ENCODE measurements at regions not wholly inside any gene's neighbourhood (a gene's known extent, or its start where the extent isn't known, plus 50 kb on each side); places are given as distances from the start of the nearest gene placed in this dataset.
"Not testable (repeated sequence)": the region's sequence is repeated elsewhere in the genome, so short reads cannot be mapped to it uniquely, and the experiment has no call there.

DNA sequence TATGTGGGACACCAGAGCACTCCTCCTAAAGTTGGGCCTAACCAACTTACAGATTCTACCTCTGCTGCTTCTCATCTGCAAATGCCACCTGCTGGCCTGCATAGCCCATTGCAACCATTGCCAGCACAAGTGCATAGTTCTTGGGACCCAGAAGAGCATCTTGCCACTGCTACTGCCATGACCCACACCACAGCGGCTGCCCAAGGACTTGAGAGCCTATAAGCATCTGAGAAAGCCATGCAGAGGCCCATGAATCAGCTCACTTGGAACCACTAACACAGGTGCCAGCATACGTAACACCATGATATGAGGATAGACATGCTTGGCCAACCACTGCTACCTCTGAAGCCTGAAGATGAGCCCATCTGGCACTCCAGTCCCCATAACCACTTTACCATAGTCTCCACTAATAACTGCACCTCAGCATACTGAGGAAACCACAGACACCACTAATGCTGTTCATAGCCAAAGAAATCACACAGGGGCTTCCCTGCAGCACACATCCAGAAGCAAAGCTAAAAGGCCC is 258.1 kb upstream of the AGTR2 start:
- Histone ChIP-seq H3K4me1 (no peaks in the 10 kb centered on the region), H3K27me3 (no peaks in the 10 kb centered on the region), H3K36me3 (no peaks in the 10 kb centered on the region), H3K27ac (no peak overlapping the region), H3K4me3 (replicated peaks in 1 of 3) (no peak overlapping the region), H3K9me3 (no peaks in the 10 kb centered on the region)
- 90% methylated on average over 2 of the region's 2 CpGs; no CpG with 5 or more reads in 1 of the 2 donors for WGBS, 2 donors
- intact Hi-C loops (cut with DNase I): no loop called here
- DNase-seq: no peak
- TF ChIP-seq, protein P1, sequence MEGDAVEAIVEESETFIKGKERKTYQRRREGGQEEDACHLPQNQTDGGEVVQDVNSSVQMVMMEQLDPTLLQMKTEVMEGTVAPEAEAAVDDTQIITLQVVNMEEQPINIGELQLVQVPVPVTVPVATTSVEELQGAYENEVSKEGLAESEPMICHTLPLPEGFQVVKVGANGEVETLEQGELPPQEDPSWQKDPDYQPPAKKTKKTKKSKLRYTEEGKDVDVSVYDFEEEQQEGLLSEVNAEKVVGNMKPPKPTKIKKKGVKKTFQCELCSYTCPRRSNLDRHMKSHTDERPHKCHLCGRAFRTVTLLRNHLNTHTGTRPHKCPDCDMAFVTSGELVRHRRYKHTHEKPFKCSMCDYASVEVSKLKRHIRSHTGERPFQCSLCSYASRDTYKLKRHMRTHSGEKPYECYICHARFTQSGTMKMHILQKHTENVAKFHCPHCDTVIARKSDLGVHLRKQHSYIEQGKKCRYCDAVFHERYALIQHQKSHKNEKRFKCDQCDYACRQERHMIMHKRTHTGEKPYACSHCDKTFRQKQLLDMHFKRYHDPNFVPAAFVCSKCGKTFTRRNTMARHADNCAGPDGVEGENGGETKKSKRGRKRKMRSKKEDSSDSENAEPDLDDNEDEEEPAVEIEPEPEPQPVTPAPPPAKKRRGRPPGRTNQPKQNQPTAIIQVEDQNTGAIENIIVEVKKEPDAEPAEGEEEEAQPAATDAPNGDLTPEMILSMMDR (IDR thresholded peaks at IDR 0.05): peak in 2 of 6 experiments; percentile 5 to 11
- TF ChIP-seq POLR2A (IDR thresholded peaks at IDR 0.05): no peak

DNA sequence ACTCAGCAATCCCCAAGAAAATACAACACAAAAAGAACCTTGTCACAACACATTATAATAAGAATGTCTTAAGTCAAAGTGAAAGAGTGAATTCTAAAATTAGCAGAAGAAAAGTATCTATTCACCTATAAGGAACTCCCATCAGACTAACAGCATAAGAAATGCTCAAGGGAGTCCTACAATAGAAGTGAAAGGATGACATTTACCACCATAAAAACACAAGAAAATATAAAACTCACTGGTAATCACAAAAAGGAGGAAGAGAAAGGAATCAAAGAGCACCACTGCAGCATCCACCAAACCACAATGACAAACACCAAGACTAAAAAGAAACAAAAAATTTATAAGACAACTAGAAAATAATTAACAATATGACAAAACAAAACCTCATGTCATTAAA is 257.0 kb upstream of the AGTR2 start:
- intact Hi-C loops (cut with DNase I): no loop called here
- no peak overlapping the region for H3K4me3 ChIP-seq (replicated peaks in 1 of 3)
- no peak overlapping the region for H3K27ac ChIP-seq
- H3K9me3 ChIP-seq: no peaks in the 10 kb centered on the region
- H3K27me3 ChIP-seq: no peaks in the 10 kb centered on the region
- H3K36me3 ChIP-seq: no peaks in the 10 kb centered on the region
- TF ChIP-seq, protein P1 (IDR thresholded peaks at IDR 0.05): no peak
- no peak for TF ChIP-seq POLR2A (IDR thresholded peaks at IDR 0.05)
- no peak for DNase-seq
- no peaks in the 10 kb centered on the region for H3K4me1 ChIP-seq

DNA sequence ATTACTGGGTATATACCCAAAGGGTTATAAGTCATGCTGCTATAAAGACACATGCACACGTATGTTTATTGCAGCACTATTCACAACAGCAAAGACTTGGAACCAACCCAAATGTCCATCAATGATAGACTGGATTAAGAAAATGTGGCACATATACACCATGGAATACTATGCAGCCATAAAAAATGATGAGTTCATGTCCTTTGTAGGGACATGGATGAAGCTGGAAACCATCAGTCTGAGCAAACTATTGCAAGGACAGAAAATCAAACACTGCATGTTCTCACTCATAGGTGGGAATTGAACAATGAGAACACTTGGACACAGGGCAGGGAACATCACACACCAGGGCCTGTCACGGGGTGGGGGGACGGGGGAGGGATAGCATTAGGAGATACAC is 254.9 kb upstream of the AGTR2 start:
- H3K9me3 ChIP-seq; H3K4me3 ChIP-seq (replicated peaks in 1 of 3); DNase-seq; H3K36me3 ChIP-seq; intact Hi-C loops (cut with DNase I); H3K27me3 ChIP-seq; H3K4me1 ChIP-seq; H3K27ac ChIP-seq: not testable (repeated sequence)
- WGBS, 2 donors: 84 to 93% methylated on average over 3 of the region's 3 CpGs

DNA sequence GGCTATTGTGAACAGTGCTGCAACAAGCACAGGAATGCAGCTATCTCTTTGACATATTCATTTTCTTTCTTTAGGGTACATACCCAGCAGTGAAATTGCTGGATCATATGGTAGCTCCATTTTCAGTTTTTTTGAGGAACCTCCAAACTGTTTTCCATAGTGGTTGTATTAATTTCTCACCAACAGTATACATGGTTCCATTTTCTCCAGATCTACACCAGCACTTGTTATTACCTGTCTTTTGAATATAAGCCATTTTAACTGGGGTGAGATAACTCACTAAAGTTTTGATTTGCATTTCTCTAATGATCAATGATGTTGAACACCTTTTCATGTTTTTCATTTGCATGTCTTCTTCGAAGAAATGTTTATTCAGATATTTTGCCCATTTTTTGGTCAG is 241.1 kb upstream of the AGTR2 start:
- no peak for TF ChIP-seq POLR2A (IDR thresholded peaks at IDR 0.05)
- TF ChIP-seq, protein P1 (IDR thresholded peaks at IDR 0.05): no peak
- no peaks in the 10 kb centered on the region for H3K27me3 ChIP-seq
- no peaks in the 10 kb centered on the region for H3K9me3 ChIP-seq
- intact Hi-C loops (cut with DNase I): no loop called here
- H3K4me3 ChIP-seq (replicated peaks in 1 of 3): no peak overlapping the region
- H3K4me1 ChIP-seq: no peaks in the 10 kb centered on the region
- H3K27ac ChIP-seq: no peak overlapping the region
- WGBS, 2 donors: 93 to 94% methylated on average over 1 of the region's 1 CpG
- H3K36me3 ChIP-seq: no peaks in the 10 kb centered on the region
- no peak for DNase-seq

DNA sequence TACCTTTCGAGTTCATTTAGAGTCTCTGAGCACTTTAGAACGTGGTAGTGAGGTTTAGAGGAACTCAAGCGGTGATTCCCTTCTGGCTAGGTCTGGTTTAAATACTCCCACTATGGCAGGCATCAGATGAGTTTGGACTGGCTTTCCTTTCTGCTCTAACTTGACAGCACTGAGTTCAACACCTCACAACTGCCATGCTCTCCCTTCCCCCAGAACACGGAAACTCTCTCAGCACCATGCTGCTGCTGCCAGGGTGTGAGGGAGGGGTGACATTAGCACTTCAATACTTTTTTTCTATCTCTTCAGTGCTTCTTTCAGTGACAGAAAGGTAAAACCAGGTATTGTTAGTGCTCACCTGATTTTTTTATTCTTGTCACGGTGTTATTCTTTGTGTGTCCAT is 234.5 kb upstream of the AGTR2 start:
- intact Hi-C loops (cut with DNase I): no loop called here
- TF ChIP-seq POLR2A (IDR thresholded peaks at IDR 0.05): no peak
- TF ChIP-seq, protein P1 (IDR thresholded peaks at IDR 0.05): no peak
- Histone ChIP-seq H3K36me3 (no peaks in the 10 kb centered on the region), H3K27me3 (no peaks in the 10 kb centered on the region), H3K27ac (no peak overlapping the region), H3K9me3 (no peaks in the 10 kb centered on the region), H3K4me1 (peaks cover 0 to 8% of the 10 kb centered on the region in 2 donors), H3K4me3 (replicated peaks in 1 of 3) (no peak overlapping the region)
- no peak for DNase-seq
- WGBS, 2 donors: 50 to 90% methylated on average over 2 to 5 of the region's 5 CpGs

DNA sequence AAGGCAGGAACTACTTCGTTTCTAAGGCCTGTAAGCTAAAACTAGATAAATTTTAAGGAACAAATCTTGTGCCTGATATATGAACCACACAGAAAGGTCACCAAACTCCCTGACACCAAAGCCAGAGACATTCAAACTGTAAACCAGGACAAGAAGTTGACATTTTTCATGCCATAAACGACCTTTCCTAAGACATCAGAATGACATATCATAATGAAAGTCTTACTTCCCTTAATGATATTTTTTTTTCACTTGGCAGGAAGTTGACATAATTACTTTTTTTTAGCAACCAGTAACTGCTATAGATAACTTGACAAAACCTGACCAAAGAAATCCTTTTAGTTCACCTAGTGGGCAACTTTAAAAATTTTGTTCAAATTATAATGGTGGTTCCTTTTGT is 231.5 kb upstream of the AGTR2 start:
- H3K4me3 ChIP-seq (replicated peaks in 1 of 3): no peak overlapping the region
- DNase-seq: no peak
- TF ChIP-seq, protein P1 (IDR thresholded peaks at IDR 0.05): no peak
- TF ChIP-seq POLR2A (IDR thresholded peaks at IDR 0.05): no peak
- WGBS, 2 donors: 61 to 80% methylated on average over 2 of the region's 2 CpGs
- intact Hi-C loops (cut with DNase I): no loop called here
- no peak overlapping the region for H3K27ac ChIP-seq
- peaks cover 0 to 8% of the 10 kb centered on the region in 2 donors for H3K4me1 ChIP-seq
- H3K9me3 ChIP-seq: no peaks in the 10 kb centered on the region
- no peaks in the 10 kb centered on the region for H3K36me3 ChIP-seq
- no peaks in the 10 kb centered on the region for H3K27me3 ChIP-seq
